HG03457 (cell line): ENCODE measurements at regions not wholly inside any gene's neighbourhood (a gene's known extent, or its start where the extent isn't known, plus 50 kb on each side); places are given as distances from the start of the nearest gene placed in this dataset.

ENCODE experiments used
- ATAC-seq: cut with Tn5 transposase; IDR thresholded peaks from one replicate; pipeline ENCODE4 v1.9.1; 2021; ENCODE audit warnings: moderate number of reproducible peaks; ENCODE audit not compliant: unreplicated experiment

GRCh38 chr18:11553098-11553940, 56.1 kb upstream of the SLC35G4 start:
- ATAC-seq = peak; percentile 63

GRCh38 chr18:11548916-11549551, 60.4 kb upstream of the SLC35G4 start:
- ATAC-seq = no peak

- no peak for ATAC-seq
Observed at GRCh38 chr18:11548396-11548795, 61.0 kb upstream of the SLC35G4 start.

GRCh38 chr18:11544060-11544633, 65.2 kb upstream of the SLC35G4 start:
- ATAC-seq = no peak

- no peak for ATAC-seq
Observed at GRCh38 chr18:11541179-11541578, 68.2 kb upstream of the SLC35G4 start.

- no peak for ATAC-seq
Observed at GRCh38 chr18:11533942-11534496, 75.4 kb upstream of the SLC35G4 start.

- no peak for ATAC-seq
Observed at GRCh38 chr18:11533513-11533890, 75.9 kb upstream of the SLC35G4 start.

GRCh38 chr18:11532758-11533512, 76.5 kb upstream of the SLC35G4 start:
- ATAC-seq = no peak

GRCh38 chr18:11529081-11529480, 80.3 kb upstream of the SLC35G4 start:
- ATAC-seq = no peak

- ATAC-seq = no peak
Observed at GRCh38 chr18:11526675-11527074, 82.7 kb upstream of the SLC35G4 start.

- ATAC-seq = no peak
Observed at GRCh38 chr18:11523804-11524203, 85.6 kb upstream of the SLC35G4 start.

- ATAC-seq = no peak
Observed at GRCh38 chr18:11522992-11523391, 86.4 kb upstream of the SLC35G4 start.

GRCh38 chr18:11521853-11522252, 87.5 kb upstream of the SLC35G4 start:
- ATAC-seq = no peak

- ATAC-seq = no peak
Observed at GRCh38 chr18:11520536-11520935, 88.9 kb upstream of the SLC35G4 start.

- ATAC-seq = no peak
Observed at GRCh38 chr18:11518788-11519685, 90.4 kb upstream of the SLC35G4 start.

- ATAC-seq = no peak
Observed at GRCh38 chr18:11517704-11518103, 91.7 kb upstream of the SLC35G4 start.

GRCh38 chr18:11516751-11517503, 92.5 kb upstream of the SLC35G4 start:
- no peak for ATAC-seq

GRCh38 chr18:11514267-11514666, 95.1 kb upstream of the SLC35G4 start:
- ATAC-seq = no peak
